ENCODE measurements at regions not wholly inside any gene's neighbourhood (a gene's known extent, or its start where the extent isn't known, plus 50 kb on each side); places are given as distances from the start of the nearest gene placed in this dataset.

DNA sequence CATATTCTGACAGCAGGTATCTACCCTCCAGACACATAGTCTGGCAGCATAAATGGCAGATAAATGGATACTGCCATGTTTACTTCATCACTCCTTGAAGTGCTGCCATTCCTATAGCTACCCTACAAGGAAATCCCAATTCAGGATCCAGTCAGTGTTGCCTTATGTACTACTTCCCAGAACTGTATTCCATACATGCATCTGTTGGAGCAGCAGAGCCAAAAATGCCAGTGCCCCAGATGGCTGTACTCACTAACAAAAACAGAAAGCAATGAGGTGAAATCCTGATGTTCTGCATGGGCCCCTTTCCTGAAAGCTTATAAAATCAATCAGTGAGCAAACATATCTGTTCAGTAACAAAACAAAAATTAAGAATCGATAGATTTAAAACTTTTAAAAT, 490.0 kb upstream of the COX7C start:
- no peak for TF ChIP-seq ZSCAN12 (CRISPR knock-in tag; IDR thresholded peaks at IDR 0.05)
- TF ChIP-seq ZNF740 (CRISPR knock-in tag; IDR thresholded peaks at IDR 0.05): no peak
- no peak for TF ChIP-seq EZH2 (conservative IDR thresholded peaks at IDR 0.05; ENCODE audit: low read depth, low read length)

Measured in HepG2 (cell line).